NCI-H1694 (cell line): ENCODE measurements at regions not wholly inside any gene's neighbourhood (a gene's known extent, or its start where the extent isn't known, plus 50 kb on each side); places are given as distances from the start of the nearest gene placed in this dataset.

Source experiments
- DNase-seq: peaks from one replicate; lab custom pipeline; 2025; lab: John Stamatoyannopoulos, UW

DNA sequence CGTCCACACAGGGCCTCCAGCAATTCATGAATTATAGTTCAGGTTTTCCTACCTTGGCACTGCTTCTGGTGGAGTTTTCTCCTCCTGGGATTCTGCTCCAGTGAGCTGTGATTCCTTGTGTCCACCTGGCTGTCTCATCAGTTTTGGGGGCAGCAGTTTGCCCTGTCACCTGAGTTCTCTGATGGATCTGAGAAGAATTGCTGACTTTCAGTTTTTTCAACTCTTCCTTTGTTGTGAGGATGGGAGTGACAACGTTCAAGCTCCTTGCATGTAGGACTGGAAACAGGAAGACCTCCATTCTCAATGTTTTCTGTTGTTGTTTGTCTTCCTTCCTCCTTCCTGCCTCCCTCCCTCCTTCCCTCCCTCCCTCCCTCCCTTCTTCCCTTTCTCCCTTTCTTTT, 359.0 kb downstream of the TSN start:
- DNase-seq: no peak

GRCh38 chr2:122117371-122117770, 361.9 kb downstream of the TSN start:
- no peak for DNase-seq

GRCh38 chr2:122129399-122129798, 373.9 kb downstream of the TSN start:
- DNase-seq: no peak

DNA sequence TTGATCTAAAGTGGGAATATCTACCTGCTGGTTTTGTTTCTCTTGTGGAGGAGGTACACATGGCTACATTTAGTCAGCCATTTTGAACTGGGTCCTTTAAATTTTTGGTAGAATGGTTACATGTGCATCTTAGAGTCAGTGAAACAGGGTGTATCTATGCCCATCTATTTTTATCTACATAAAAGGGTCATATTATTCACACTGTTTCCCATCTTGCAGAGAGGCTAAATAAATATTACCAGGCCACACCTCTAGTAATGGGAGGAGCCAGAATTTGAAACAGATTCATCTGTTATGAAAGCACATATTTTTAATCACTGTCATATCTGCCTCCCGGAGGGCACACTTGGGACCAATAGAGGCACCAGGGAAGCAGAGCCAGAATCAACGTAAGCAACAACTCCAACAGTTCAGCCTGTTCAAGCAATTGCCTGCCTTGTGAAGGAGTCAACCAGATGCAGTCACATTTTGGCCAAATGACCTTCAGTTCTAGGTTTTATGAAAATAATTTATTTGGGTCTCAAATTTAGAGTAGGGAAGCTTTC, 376.8 kb downstream of the TSN start:
- DNase-seq: no peak

DNA sequence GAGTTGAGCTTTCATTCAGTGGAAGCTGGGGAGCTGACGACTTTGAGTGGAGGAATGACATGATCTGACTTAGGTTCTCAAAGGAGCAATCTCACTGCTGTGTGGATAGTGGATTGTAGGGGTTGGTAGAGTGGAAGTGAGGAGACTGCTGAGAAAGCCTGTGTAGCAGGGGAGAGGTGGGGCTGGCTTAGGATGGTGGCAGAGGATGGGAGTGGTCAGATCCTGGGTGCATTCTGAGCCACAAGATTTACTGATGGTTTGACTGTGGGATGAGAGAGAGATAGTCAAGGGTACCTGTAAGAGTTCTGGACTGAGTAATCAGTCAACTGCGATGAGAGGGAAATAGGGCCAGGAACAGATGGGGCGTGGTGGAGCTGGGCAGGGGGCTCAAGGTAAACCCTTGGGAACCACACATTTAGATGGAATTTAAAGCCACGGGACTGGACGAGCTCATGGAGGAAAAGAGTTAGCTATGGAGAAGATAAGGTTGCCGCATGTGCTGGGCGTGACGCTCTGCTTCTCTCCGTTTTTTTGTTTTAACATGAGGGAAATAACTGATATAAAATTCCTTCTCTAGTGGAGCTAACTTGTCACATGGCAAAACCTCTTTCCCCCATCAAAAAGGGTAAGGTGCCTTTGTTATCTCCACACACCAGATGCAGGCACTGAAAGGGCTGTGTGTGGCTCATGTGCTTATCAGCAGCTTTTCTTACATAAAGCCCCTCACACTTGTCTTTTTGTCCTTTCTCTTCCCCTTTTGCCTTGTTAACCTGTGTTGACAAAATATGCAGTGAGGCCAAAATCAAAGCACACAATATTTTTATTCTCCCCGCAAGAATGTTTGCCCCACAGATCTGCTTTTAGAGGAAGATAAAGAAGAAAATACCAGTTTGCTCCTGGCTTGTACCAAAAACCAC, 379.8 kb downstream of the TSN start:
- DNase-seq: no peak

DNA sequence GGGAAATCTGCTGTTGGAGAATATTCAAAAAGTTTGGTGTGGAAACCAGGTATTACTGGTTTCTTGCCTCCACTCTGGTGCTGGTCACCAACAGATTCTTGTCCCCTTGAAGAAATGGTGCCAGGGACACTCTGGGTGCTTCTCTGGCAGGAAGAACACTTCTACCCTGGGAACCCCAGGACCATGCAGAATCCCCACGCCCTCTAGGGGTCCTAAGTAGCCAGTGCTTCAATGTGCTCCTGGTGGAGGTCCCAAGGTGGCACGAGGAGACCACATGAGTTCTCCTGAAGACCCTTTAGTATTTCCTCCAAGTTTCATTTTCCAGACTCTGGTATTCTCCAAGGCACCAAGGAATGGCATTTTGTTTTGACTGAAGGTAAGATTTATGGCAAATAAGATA, 380.6 kb downstream of the TSN start:
- peak; percentile 5 for DNase-seq

DNA sequence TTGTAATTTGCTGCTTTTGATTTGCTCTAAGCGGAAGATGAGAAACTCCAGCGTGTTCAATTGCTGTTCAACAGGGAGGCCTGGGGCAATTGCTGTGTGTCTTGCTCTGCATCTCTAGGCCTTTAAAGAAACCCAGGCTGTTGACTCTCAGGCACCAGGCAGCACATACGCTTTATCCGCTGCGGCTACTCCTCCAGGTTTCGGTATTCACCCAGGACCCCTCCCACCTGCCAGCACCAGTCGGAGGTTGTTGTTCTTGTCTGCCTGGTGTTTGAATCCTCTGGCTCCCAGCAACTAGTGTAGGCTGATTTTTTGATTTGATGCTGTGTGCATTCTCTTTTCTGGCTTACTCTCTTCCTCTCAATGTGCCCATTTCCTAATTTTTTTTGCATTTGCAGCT, 383.1 kb downstream of the TSN start:
- no peak for DNase-seq

DNA sequence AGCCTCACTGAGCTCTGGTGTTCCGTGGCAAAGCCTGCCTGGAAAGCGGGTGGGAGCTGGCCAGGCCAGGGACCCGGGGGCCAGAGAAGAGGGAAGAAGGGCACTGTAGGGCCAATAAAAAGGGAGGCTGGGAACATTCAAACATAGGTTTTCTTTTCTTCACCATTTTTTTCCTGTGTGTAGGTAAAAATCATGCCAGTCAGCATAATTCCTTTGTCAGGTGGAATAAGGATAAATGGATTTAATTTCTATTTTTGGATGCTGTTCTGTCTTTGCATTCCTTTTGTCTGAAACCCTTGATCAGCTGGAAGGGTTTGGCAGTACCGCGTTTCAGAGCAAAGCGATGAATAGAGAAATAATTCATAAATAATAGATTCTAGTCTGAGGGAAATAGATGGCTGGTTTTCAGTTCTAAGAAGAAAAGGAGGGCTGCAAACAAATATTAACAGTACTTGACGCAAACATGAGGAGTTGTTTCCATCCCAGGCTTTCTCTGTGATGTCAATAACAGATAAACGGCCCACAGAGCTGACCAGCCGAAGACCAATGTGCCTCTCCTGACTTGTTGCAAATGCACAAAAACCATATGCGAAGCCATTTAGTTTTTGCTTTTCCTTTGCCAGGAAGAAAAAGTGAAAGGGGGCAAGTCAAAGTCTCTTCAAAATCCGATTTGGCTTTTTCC, 384.4 kb downstream of the TSN start:
- DNase-seq: no peak

DNA sequence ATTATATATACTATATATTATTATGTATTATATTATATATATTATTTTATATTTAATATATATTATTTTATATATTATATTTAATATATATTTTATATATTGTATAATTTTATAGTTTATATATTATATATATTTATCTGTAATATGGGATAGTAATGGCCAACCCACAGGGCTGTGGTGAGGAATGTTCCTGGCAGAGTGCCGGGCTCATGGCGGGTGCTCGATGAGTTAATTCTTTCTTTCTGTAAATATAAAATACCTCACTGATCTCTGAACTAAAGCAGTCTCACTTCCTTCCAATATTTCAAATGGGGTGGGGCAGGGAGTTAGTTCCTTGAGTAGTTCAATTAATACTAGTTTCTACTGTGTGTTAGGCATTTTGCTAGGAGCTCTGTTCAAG, 389.4 kb downstream of the TSN start:
- no peak for DNase-seq

DNA sequence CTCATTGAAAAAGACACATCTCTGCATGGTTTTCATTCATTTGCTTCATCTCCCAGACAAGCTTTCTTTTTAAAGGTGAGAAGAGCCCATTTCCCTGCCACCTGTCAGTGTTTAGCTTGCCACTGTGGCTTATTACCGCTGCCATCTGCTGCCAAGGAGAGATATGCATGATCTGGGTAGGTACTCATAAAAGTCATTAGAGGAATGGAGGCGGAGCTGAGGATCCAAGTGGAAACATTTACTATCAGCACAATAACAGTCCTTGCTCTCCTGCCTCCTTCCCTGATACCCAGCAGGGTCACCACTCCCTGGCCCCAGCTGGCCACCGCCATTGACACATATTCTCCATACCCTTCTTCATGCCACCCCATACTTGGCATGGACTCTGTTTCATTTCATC, 390.4 kb downstream of the TSN start:
- peak; percentile 78 for DNase-seq

GRCh38 chr2:122148128-122148767, 392.8 kb downstream of the TSN start:
- no peak for DNase-seq

GRCh38 chr2:122150524-122151280, 395.3 kb downstream of the TSN start:
- DNase-seq: no peak

- DNase-seq: no peak
Measured at GRCh38 chr2:122152571-122152970, 397.1 kb downstream of the TSN start.

DNA sequence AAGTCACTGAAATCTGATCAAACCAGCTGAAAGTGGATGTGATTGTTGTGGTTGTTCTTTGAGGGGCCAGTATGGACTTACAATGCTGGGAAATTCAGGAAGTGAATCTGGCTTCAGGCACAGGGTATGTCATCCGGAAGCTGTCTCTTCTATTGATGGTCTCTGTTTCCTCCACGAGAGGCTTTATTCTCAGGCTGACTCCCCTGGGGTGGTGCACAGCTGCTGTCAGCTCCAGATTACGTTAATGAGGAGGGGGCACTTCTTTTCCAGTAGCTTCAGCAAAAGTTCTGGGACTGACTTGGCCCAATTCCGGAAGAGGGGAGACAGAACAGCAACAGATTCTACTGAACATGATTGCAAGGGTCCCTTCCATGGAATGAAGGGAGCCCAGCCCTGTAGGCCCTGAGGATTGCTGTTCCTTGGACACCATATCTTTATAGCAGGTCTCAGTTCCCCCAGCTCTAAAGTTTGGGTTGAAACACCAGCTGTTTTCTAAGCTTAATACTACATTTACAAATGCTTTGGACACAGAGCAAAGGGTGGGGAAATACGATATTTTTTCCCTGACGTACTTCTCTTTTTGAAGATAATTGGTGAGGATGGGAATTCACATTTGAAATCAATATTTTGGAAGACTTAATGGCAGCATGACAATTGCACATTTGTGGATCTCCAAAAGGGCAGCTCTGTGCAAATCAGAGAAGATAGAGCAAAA, 400.9 kb downstream of the TSN start:
- DNase-seq: no peak

DNA sequence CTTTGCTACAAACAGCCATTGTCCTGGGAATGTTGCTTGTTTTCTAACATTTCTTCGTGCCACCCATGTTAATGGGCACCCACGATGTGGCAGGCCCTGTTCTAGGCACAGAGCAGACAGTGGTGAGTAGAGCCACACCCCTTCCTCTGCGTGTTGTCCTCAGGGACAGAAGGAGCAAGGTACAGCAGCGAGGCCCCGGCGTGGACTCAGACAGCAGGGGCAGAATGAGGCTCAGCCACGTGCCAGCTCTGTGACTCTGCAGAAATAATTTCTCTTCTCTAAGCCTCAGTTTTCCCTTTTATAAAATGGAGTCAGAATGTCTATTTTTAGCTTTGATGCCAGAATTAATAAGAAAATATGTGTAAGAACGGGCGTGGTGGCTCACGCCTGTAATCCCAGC, 401.7 kb downstream of the TSN start:
- no peak for DNase-seq

GRCh38 chr2:122163617-122164016, 408.2 kb downstream of the TSN start:
- no peak for DNase-seq

DNA sequence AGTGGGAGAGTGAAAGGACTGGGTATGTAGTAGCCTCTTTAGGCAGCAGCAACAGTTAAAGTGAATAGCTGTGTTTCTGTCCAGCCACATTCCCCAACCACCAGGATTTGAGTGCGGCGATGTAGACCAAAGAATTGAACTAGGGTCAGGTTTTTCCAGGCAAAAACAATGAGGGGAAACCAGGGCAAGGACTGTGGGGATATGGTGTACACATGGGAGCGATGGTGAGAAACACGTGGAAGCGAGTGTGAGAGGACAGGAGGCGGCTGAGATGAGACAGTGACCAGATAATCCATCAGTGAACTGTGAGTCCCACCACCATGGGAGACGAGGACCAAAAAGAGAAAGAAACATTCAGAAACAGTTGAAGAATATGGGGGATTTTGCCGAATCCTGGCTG, 409.5 kb downstream of the TSN start:
- no peak for DNase-seq

GRCh38 chr2:122166820-122167219, 411.4 kb downstream of the TSN start:
- DNase-seq: no peak

DNA sequence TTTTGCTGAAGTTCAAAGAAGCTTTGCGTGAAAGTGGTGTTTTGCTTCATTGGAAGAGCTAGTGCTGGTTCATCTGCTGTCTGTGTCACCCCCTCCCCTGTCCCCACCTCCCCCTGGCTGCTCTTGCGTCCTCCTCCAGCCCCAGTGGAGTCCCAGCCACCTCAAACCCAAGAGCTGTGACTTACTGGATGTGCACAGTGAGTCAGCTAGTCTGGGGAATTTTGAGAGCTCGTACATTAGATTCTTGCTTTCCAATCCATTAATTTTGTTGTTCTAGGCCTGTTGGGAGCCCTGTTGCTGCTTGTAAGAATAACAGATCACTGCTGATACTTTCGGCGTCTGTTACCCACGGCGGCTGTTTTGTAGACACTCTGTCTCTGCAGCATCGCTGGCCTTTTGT, 412.1 kb downstream of the TSN start:
- peak; percentile 79 for DNase-seq

DNA sequence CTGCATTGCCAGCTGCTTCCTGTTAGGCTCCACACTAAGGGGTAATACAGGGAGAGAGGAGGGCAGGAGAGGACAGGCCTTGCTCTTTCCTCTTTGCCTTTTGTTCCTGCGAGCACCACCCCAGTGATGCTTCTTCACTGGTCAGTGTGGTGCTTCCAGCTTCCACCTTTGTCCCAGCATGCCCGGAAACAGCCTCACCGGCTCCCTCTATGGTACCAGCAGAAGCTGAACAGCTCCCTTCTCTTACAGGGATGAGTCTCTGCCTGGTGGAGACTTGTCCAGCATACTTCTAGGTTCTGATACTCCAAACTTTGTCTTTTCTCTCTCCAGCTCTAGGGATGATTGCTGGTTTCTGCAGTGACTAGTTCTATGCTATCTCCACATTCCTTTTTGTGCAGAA, 413.3 kb downstream of the TSN start:
- no peak for DNase-seq

DNA sequence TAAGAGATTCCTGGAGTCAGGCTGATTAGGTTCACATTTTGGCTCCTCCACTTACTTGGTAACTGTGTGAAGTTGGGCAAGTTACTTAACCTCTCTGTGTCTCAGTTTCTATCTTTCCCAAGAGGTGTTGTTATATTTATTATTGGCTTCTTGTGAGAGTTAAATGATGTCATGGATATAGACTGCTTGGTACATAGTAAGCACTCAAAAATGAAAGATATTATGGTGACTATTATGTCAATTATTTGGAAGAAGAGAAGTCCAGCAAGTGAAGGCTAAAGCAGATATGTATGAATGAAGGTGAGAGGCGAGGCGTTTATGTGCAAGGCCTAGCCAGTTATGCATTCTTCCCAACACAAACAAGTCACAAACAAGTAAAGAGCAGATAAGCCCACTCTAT, 417.4 kb downstream of the TSN start:
- DNase-seq: no peak
